C4-2B (cell line): ENCODE measurements at regions not wholly inside any gene's neighbourhood (a gene's known extent, or its start where the extent isn't known, plus 50 kb on each side); places are given as distances from the start of the nearest gene placed in this dataset.

Source experiments
- ZFX ChIP-seq: fragments of 450-650 bp; IDR thresholded peaks from 2 replicates; pipeline ENCODE4 v1.6.1; 2017
- TF ChIP-seq, protein P1 (sequence below): fragments of 450-650 bp; conservative IDR thresholded peaks from 2 replicates; pipeline ENCODE4 v1.5.1; 2017; ENCODE audit warnings: mild to moderate bottlenecking

DNA sequence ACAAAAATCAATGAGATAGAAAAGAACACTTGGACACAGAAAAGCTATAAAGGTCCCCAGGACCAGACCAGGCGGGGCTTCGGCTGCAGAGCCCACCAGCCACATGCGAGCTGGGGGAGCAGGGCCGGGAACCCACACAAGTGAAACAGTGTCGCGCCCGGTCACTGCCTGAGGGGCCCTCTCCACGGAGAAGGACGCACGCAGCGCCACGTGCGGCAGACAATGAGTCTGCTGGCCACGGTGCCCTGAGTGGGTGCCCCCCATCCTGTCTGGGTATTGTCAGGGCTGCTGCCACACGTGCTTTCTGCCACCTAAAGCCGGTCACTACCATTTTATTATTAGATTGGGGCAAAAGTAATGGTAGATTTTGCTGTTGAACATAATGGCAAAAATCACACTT, 207.9 kb upstream of the HDAC4 start:
- TF ChIP-seq, protein P1, sequence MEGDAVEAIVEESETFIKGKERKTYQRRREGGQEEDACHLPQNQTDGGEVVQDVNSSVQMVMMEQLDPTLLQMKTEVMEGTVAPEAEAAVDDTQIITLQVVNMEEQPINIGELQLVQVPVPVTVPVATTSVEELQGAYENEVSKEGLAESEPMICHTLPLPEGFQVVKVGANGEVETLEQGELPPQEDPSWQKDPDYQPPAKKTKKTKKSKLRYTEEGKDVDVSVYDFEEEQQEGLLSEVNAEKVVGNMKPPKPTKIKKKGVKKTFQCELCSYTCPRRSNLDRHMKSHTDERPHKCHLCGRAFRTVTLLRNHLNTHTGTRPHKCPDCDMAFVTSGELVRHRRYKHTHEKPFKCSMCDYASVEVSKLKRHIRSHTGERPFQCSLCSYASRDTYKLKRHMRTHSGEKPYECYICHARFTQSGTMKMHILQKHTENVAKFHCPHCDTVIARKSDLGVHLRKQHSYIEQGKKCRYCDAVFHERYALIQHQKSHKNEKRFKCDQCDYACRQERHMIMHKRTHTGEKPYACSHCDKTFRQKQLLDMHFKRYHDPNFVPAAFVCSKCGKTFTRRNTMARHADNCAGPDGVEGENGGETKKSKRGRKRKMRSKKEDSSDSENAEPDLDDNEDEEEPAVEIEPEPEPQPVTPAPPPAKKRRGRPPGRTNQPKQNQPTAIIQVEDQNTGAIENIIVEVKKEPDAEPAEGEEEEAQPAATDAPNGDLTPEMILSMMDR = no peak
- no peak for TF ChIP-seq ZFX
